ENCODE measurements at regions not wholly inside any gene's neighbourhood (a gene's known extent, or its start where the extent isn't known, plus 50 kb on each side); places are given as distances from the start of the nearest gene placed in this dataset.

GRCh38 chr1:181356505-181357340 is 126.6 kb upstream of the CACNA1E start:
- no peak overlapping the region for H3K27ac ChIP-seq
- no peaks in the 10 kb centered on the region for H3K9me3 ChIP-seq
- DNase-seq, result no peak
- no peaks in the 10 kb centered on the region for H3K27me3 ChIP-seq
- no peak for TF ChIP-seq POLR2A (IDR thresholded peaks at IDR 0.05)
- TF ChIP-seq, protein P1, sequence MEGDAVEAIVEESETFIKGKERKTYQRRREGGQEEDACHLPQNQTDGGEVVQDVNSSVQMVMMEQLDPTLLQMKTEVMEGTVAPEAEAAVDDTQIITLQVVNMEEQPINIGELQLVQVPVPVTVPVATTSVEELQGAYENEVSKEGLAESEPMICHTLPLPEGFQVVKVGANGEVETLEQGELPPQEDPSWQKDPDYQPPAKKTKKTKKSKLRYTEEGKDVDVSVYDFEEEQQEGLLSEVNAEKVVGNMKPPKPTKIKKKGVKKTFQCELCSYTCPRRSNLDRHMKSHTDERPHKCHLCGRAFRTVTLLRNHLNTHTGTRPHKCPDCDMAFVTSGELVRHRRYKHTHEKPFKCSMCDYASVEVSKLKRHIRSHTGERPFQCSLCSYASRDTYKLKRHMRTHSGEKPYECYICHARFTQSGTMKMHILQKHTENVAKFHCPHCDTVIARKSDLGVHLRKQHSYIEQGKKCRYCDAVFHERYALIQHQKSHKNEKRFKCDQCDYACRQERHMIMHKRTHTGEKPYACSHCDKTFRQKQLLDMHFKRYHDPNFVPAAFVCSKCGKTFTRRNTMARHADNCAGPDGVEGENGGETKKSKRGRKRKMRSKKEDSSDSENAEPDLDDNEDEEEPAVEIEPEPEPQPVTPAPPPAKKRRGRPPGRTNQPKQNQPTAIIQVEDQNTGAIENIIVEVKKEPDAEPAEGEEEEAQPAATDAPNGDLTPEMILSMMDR (IDR thresholded peaks at IDR 0.05), result no peak
- intact Hi-C loops (cut with DNase I; ENCODE audit: low total_unique reads), result no loop called here
- H3K4me1 ChIP-seq, result no peaks in the 10 kb centered on the region
- no peak overlapping the region for H3K4me3 ChIP-seq
- no peaks in the 10 kb centered on the region for H3K36me3 ChIP-seq

DNA sequence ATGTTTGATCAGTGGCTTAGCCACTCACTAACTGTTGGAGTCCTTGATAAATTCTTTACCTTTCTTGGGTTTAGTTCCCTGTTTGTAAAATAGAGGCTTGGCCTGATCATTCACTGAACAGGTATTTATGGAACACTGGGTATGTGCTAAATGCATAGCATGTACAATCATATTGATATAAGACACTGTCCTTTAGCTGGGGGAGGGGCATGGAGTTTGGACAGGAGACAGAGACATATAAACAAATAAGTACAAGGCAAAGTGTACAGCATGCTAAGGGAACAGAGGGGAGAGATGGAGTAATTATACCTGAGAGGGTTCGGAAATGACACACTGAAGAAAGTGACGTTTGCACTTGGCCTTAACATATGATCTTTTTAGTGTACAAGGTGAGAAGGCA is 124.3 kb upstream of the CACNA1E start:
- TF ChIP-seq POLR2A (IDR thresholded peaks at IDR 0.05), result no peak
- TF ChIP-seq, protein P1 (IDR thresholded peaks at IDR 0.05), result no peak
- no peak for DNase-seq
- H3K27me3 ChIP-seq, result no peaks in the 10 kb centered on the region

GRCh38 chr1:181364801-181365200 is 118.5 kb upstream of the CACNA1E start:
- Histone ChIP-seq H3K36me3 (no peaks in the 10 kb centered on the region), H3K27me3 (no peaks in the 10 kb centered on the region), H3K4me1 (no peaks in the 10 kb centered on the region), H3K27ac (no peak overlapping the region), H3K9me3 (no peaks in the 10 kb centered on the region), H3K4me3 (no peak overlapping the region)
- intact Hi-C loops (cut with DNase I; ENCODE audit: low total_unique reads), result no loop called here
- TF ChIP-seq, protein P1 (IDR thresholded peaks at IDR 0.05), result no peak
- no peak for TF ChIP-seq POLR2A (IDR thresholded peaks at IDR 0.05)
- DNase-seq, result no peak

More for the DNA sequence above, 124.3 kb upstream of the CACNA1E start:
- no peaks in the 10 kb centered on the region for H3K4me1 ChIP-seq
- H3K36me3 ChIP-seq, result no peaks in the 10 kb centered on the region
- no peak overlapping the region for H3K27ac ChIP-seq
- H3K9me3 ChIP-seq, result no peaks in the 10 kb centered on the region
- H3K4me3 ChIP-seq, result no peak overlapping the region
- intact Hi-C loops (cut with DNase I; ENCODE audit: low total_unique reads), result no loop called here

DNA sequence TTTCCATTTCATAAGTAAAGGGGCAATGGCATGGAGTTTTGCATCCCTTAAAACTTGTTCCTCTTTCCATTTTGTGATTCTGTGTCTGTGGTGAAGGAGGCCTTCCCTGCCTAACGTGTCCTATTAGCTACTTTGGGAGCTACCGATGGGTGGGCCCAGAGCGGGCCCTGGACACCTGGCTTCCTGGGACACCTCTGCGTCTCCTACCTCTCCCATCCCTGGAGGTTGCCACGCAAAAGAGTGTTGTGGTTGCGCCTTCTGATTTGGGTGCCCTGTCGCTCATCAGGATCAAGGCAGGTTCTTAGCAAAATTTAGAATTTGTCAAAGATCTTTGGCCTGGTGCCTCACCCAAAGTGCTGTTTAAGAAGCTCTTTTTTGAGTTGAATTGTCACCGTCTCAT is 116.4 kb upstream of the CACNA1E start:
- no peak for DNase-seq
- no peaks in the 10 kb centered on the region for H3K27me3 ChIP-seq
- no peak overlapping the region for H3K27ac ChIP-seq
- H3K4me3 ChIP-seq, result no peak overlapping the region
- H3K4me1 ChIP-seq, result no peaks in the 10 kb centered on the region
- H3K36me3 ChIP-seq, result no peaks in the 10 kb centered on the region
- intact Hi-C loops (cut with DNase I; ENCODE audit: low total_unique reads), result no loop called here
- H3K9me3 ChIP-seq, result no peaks in the 10 kb centered on the region
- TF ChIP-seq, protein P1 (IDR thresholded peaks at IDR 0.05), result no peak
- no peak for TF ChIP-seq POLR2A (IDR thresholded peaks at IDR 0.05)

GRCh38 chr1:181369416-181369815 is 113.9 kb upstream of the CACNA1E start:
- Histone ChIP-seq H3K36me3 (no peaks in the 10 kb centered on the region), H3K4me3 (no peak overlapping the region), H3K27me3 (no peaks in the 10 kb centered on the region), H3K4me1 (no peaks in the 10 kb centered on the region), H3K27ac (no peak overlapping the region), H3K9me3 (peaks cover 0 to 4% of the 10 kb centered on the region in 2 donors)
- DNase-seq, result no peak
- no peak for TF ChIP-seq POLR2A (IDR thresholded peaks at IDR 0.05)
- TF ChIP-seq, protein P1 (IDR thresholded peaks at IDR 0.05), result no peak
- intact Hi-C loops (cut with DNase I; ENCODE audit: low total_unique reads), result no loop called here
